AG04450 (cell line): ENCODE measurements at regions not wholly inside any gene's neighbourhood (a gene's known extent, or its start where the extent isn't known, plus 50 kb on each side); places are given as distances from the start of the nearest gene placed in this dataset.

Source experiments
- CTCF ChIA-PET: fragments of 300-600, 350-600 bp; formaldehyde crosslinking; extraction: SDS; loops from one replicate; lab custom pipeline; 2022; ENCODE audit warnings: antibody characterized with exemption, inconsistent platforms; lab: Charles Lee
- POLR2A ChIA-PET: fragments of 350-600 bp; formaldehyde crosslinking; extraction: SDS; loops from one replicate; lab custom pipeline; 2021; ENCODE audit warnings: antibody characterized with exemption, inconsistent platforms; lab: Yijun Ruan, JAX
- DNase-seq: peaks from one replicate; pipeline ENCODE4 v3.0.0-alpha.2; 2011; ENCODE audit warnings: low read depth, low spot score
- H3K27ac ChIP-seq: one replicate; pipeline ENCODE4 v1.5.1; 2012; ENCODE audit warnings: low read depth, low read length, control low read depth
- H3K27me3 ChIP-seq: one replicate; pipeline ENCODE4 v1.6.0; 2012; ENCODE audit warnings: low read length; ENCODE audit not compliant: control insufficient read depth, insufficient read depth
- H3K4me3 ChIP-seq: 2 replicates; pipeline ENCODE4 v1.5.1; 2011; ENCODE audit warnings: mild to moderate bottlenecking, low read depth, low read length, control low read depth
- H3K9me3 ChIP-seq: 2 replicates; pipeline ENCODE4 v1.5.1; 2012; ENCODE audit warnings: low read length; ENCODE audit not compliant: control insufficient read depth, insufficient read depth
- TF ChIP-seq, protein P1 (sequence below): IDR thresholded peaks from 2 replicates; pipeline ENCODE4 v1.5.1; 2011; ENCODE audit warnings: low read depth, low read length, control low read depth, inconsistent platforms

DNA sequence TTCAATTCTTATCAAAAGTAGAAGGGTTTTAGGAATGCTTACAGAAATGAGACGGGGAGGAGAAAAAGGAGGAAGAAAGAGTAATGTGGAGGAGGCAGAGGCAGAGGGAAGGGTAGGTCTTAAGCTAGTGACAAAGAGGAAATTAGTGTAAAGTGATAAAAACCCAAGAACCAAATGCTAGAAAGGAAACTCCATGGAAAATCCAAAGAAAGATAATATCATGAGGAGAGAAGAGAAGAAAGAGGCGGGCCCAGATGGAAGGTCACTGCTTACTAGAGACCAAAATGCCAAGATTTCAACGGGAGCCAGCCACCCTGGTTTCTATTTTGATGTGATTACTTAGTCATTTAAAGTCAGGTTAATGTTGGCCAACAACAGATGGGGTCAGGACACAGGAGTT is 68.6 kb upstream of the IL12B start:
- ChIA-PET POLR2A (interaction anchor here (0.6 kb wide), 1 partner anchor 28 kb away, joined by 3 read pairs; no protein-coding TSS in a partner anchor), CTCF (interaction anchor here (0.7 kb wide), 1 partner anchor 824 kb away, joined by 3 read pairs; no protein-coding TSS in a partner anchor)
- H3K27me3 ChIP-seq: peaks cover 1% of the 10 kb centered on the region
- H3K9me3 ChIP-seq: no peaks in the 10 kb centered on the region
- DNase-seq: no peak
- H3K27ac ChIP-seq: no peak overlapping the region
- TF ChIP-seq, protein P1, sequence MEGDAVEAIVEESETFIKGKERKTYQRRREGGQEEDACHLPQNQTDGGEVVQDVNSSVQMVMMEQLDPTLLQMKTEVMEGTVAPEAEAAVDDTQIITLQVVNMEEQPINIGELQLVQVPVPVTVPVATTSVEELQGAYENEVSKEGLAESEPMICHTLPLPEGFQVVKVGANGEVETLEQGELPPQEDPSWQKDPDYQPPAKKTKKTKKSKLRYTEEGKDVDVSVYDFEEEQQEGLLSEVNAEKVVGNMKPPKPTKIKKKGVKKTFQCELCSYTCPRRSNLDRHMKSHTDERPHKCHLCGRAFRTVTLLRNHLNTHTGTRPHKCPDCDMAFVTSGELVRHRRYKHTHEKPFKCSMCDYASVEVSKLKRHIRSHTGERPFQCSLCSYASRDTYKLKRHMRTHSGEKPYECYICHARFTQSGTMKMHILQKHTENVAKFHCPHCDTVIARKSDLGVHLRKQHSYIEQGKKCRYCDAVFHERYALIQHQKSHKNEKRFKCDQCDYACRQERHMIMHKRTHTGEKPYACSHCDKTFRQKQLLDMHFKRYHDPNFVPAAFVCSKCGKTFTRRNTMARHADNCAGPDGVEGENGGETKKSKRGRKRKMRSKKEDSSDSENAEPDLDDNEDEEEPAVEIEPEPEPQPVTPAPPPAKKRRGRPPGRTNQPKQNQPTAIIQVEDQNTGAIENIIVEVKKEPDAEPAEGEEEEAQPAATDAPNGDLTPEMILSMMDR: no peak
- H3K4me3 ChIP-seq: no peak overlapping the region

DNA sequence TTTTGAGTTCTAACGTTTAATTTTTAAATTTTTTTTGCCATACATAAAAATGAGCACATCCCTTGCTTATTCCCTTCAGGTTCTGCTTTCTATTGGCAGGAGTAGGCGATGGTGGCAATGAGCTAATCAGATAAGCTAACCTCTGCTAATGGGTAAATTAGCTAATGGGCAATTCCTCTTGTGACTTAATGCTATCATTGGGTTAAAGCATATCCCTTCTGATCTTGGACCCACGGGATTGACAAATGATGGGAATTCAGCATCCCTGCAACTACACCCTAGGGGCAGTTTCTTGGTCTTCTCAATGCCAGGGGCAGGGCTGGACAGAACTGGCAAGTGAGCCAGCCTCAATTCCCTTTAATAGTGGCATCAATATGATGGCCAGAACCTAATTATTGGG is 70.2 kb upstream of the IL12B start:
- H3K27ac ChIP-seq: no peak overlapping the region
- ChIA-PET CTCF (no interaction called here), POLR2A (no interaction called here)
- no peaks in the 10 kb centered on the region for H3K9me3 ChIP-seq
- H3K27me3 ChIP-seq: no peaks in the 10 kb centered on the region
- TF ChIP-seq, protein P1: no peak
- H3K4me3 ChIP-seq: no peak overlapping the region
- DNase-seq: no peak

DNA sequence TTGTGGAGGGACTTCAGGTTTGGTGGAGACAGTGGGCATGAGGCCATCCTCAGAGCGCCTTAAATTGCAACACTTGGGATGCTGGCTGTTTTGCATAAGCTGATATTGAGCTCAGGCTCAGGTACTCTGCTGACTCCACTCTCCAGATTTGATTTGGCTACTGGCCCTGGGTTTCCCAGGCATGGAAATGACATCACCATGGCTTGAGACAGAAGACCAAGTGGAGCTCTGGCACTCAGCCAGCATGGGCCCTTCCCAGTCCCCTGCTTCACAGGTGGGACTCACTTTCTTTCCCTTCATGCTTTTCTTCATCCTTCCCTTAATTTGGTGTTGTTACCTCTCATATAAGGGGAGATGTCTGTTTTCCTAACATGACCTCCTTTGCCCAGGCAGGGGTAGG is 72.0 kb upstream of the IL12B start:
- POLR2A ChIA-PET: no interaction called here

DNA sequence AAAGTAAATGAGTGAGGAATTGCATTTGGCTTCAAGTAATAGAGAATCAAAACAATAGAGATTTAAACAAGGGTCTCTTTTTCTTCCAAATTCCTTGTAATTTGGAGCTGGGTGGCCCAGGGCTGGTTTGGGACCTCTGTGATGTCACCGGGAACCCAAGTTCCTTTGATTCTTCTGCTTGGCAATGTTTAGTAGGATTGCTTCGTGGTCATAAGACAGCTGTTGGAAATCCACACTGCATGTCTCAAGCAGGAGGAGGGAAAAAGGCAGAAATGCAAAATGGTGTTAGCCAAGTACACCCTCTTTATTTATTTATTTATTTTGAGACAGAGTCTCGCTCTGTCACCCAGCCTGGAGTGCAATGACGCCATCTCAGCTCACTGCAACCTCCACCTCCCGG is 72.6 kb upstream of the IL12B start:
- no peak for DNase-seq
- peaks cover 3% of the 10 kb centered on the region for H3K27me3 ChIP-seq
- H3K9me3 ChIP-seq: no peaks in the 10 kb centered on the region
- ChIA-PET CTCF (no interaction called here), POLR2A (no interaction called here)
- TF ChIP-seq, protein P1: no peak
- H3K4me3 ChIP-seq: no peak overlapping the region
- no peak overlapping the region for H3K27ac ChIP-seq

More for the DNA sequence above, 72.0 kb upstream of the IL12B start:
- H3K9me3 ChIP-seq: no peaks in the 10 kb centered on the region
- H3K4me3 ChIP-seq: no peak overlapping the region
- TF ChIP-seq, protein P1: no peak
- no peak for DNase-seq
- H3K27ac ChIP-seq: no peak overlapping the region
- peaks cover 3% of the 10 kb centered on the region for H3K27me3 ChIP-seq
- CTCF ChIA-PET: interaction anchor here (1.0 kb wide), 1 partner anchor 18 kb away, joined by 4 read pairs; no protein-coding TSS in a partner anchor

DNA sequence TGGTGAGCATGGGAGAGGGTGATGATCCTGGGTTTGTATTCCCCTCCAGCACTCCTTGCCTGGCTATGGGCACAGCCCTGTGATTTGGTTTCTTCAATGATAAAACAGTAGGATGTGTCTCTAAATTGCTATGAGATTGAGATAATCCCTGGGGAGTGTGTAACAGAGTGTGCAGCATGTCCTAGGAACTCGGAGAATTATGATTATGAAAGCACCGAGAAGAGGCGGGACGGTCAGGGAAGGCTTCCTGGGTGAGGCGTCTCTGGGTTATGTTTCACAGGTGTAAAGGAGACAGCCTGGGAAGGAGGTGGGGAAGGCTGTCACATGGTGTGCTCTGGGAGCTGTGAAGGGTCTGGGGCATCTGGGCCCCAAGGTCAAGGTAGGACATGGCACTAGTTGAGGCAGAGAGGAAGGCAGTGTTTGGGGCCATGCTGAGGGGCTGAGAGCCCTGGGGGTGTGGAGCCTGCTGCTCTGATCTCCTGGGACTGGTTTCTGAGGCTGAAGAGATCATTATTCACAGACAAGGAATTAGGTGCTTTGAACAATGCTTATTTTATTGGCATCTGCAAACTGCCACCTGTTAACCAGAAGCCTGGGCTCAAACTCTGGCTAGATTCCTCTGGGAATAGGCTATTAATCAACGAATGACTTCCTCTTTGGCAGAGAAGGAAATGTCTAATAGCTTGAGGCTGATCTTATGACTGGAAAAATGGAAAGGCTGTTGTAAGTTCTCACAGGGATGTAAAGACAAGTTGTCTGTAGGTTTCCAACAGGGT is 73.8 kb upstream of the IL12B start:
- Histone ChIP-seq H3K9me3 (no peaks in the 10 kb centered on the region), H3K27ac (no peak overlapping the region), H3K4me3 (no peak overlapping the region), H3K27me3 (peaks cover 3% of the 10 kb centered on the region)
- POLR2A ChIA-PET: no interaction called here
- TF ChIP-seq, protein P1: no peak
- DNase-seq: no peak
- CTCF ChIA-PET: no interaction called here
